Activated T-cell treated with anti-CD3 and anti-CD28 coated beads, Interleukin-2, amount 50 U/mL, for 72 hours (primary cell): ENCODE measurements at regions not wholly inside any gene's neighbourhood (a gene's known extent, or its start where the extent isn't known, plus 50 kb on each side); places are given as distances from the start of the nearest gene placed in this dataset.
"Not testable (repeated sequence)": the region's sequence is repeated elsewhere in the genome, so short reads cannot be mapped to it uniquely, and the experiment has no call there.

Experiments
- ATAC-seq, 2 donors: fragments of 150-1000 bp; cut with Tn5 transposase; replicated peaks in 1 of 2; 2 replicates each; pipeline ENCODE4 v1.10.0; 2021; ENCODE audit warnings: moderate library complexity in 2 of 2, mild to moderate bottlenecking in 1 of 2
- DNase-seq, 2 donors: peaks; one replicate each; pipeline ENCODE4 v3.0.0; 2021 to 2022; ENCODE audit warnings: mixed read lengths in 1 of 2
- H3K27ac Mint-ChIP-seq: one replicate; pipeline ENCODE4 v1.8.0; 2022; ENCODE audit warnings: mild to moderate bottlenecking, moderate library complexity, mixed read lengths
- H3K27me3 Mint-ChIP-seq: one replicate; pipeline ENCODE4 v1.8.0; 2022; ENCODE audit warnings: low read depth, mixed read lengths
- H3K36me3 Mint-ChIP-seq, 2 donors: one replicate each; pipeline ENCODE4 v1.8.0; 2022; ENCODE audit warnings: mixed read lengths in 2 of 2, mild to moderate bottlenecking in 1 of 2; ENCODE audit not compliant: insufficient read depth in 2 of 2
- H3K4me1 Mint-ChIP-seq: one replicate; pipeline ENCODE4 v1.8.0; 2022; ENCODE audit warnings: low read depth, mixed read lengths
- H3K4me3 Mint-ChIP-seq, 2 donors: one replicate each; pipeline ENCODE4 v1.8.0; 2022; ENCODE audit warnings: mild to moderate bottlenecking in 2 of 2, mixed read lengths in 2 of 2, moderate library complexity in 2 of 2
- H3K9me3 Mint-ChIP-seq, 2 donors: one replicate each; pipeline ENCODE4 v1.8.0; 2022; ENCODE audit warnings: mixed read lengths in 2 of 2

DNA sequence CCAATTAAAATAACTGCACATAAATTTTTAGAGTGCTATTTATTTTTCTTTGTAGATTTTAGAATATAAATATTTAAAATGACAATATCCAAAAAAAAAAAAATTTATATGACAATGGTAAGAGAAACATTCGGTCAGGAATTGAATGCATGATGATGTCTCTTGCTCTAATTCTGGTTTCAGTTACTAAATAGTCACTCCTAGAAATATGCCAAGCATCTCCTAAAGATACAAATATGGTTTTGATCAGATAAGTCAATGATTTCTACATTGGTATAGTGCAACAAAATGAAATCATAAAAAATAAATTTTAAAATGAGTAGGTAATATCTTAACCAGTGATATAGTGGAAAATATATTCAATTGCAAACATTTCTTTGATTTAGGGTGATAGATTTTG, 95.9 kb upstream of the ACKR3 start:
- DNase-seq = no peak
- Mint-ChIP-seq H3K9me3 (peaks cover 2 to 4% of the 10 kb centered on the region in 2 donors), H3K27me3 (peaks cover 20% of the 10 kb centered on the region), H3K4me3 (no peak overlapping the region), H3K27ac (no peak overlapping the region), H3K4me1 (no peaks in the 10 kb centered on the region), H3K36me3 (peaks cover 0 to 2% of the 10 kb centered on the region in 2 donors)
- ATAC-seq = no peak

DNA sequence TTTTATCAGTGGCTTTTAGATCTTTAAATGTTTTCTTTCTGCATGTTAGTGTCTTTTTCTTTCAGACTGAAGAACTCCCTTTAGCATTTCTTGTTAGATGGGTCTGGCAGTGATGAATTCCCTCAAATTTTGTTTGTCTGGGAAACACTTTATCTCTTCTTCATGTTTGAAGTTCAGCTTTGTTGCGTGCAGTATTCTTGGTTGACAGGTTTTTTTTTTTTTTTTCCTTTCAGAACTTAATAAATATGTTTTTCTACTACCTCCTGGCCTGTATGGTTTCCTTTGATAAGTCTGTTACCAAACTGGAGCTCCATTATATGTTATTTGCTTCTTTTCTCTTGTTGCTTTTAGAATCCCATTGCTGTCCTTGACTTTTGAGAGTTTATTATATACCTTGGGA, 89.8 kb upstream of the ACKR3 start:
- Mint-ChIP-seq H3K9me3 (peaks cover 9 to 19% of the 10 kb centered on the region in 2 donors), H3K4me1 (no peaks in the 10 kb centered on the region), H3K36me3 (peaks cover 4 to 10% of the 10 kb centered on the region in 2 donors), H3K27ac (no peak overlapping the region), H3K4me3 (no peak overlapping the region), H3K27me3 (peaks cover 20% of the 10 kb centered on the region)
- ATAC-seq (no peak), DNase-seq (no peak)

DNA sequence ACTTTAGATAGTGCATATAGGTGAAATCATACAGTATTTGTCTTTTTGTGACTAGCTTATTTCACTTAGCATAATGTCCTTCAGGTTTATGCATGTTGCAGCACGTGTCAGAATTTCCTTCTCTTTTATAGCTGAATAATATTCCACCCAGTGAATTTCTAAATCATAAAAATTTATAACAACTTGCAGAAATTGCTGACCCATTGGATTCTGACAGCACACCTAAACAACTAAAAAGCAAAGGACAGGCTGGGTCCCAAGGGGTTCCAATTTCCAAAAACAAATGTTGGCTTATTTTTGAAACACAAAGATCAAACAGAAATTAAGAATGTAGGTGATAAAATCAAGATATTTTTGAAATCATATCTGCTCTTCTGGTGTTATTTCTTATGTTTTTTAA, 86.5 kb upstream of the ACKR3 start:
- no peak for DNase-seq
- H3K27me3 Mint-ChIP-seq = no peaks in the 10 kb centered on the region
- no peak overlapping the region for H3K27ac Mint-ChIP-seq
- ATAC-seq = no peak
- H3K4me1 Mint-ChIP-seq = no peaks in the 10 kb centered on the region
- H3K4me3 Mint-ChIP-seq = no peak overlapping the region
- peaks cover 4 to 8% of the 10 kb centered on the region in 2 donors for H3K36me3 Mint-ChIP-seq
- H3K9me3 Mint-ChIP-seq = peaks cover 8 to 15% of the 10 kb centered on the region in 2 donors

DNA sequence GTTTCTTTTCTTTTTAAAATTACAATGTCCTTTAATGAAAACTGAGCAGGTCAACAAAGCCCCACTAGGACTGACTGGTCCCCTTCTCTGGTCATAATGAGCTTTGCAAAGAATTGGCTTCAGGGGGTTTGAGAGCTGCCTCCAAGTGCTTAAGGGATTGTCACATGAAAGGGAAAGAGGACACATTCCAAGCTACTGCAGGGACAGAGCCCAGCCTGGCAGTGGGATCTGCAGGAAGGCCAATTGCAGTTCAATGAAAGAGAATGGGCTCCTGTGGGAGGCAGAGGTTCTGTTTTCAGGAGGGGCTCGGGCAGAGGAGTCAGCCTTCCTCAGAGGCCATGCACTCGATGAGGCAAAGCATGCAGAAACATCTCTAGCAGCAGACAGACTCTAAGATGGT, 84.1 kb upstream of the ACKR3 start:
- H3K4me3 Mint-ChIP-seq = no peak overlapping the region
- no peaks in the 10 kb centered on the region for H3K27me3 Mint-ChIP-seq
- no peaks in the 10 kb centered on the region for H3K4me1 Mint-ChIP-seq
- DNase-seq (no peak), ATAC-seq (no peak)
- H3K27ac Mint-ChIP-seq = no peak overlapping the region
- H3K9me3 Mint-ChIP-seq = peaks cover 0 to 6% of the 10 kb centered on the region in 2 donors
- H3K36me3 Mint-ChIP-seq = peaks cover 0 to 2% of the 10 kb centered on the region in 2 donors

DNA sequence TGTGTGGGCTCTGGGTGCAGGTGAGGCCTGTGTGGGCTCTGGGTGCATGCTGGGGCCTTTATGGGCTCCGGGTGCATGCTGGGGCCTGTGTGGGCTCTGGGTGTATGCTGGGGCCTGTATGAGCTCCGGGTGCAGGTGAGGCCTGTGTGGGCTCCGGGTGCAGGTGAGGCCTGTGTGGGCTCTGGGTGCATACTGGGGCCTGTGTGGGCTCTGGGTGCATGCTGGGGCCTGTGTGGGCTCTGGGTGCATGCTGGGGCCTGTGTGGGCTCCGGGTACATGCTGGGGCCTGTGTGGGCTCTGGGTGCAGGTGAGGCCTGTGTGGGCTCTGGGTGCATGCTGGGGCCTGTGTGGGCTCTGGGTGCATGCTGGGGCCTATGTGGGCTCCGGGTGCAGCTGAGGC, 80.5 kb upstream of the ACKR3 start:
- H3K4me3 Mint-ChIP-seq, H3K9me3 Mint-ChIP-seq, H3K27ac Mint-ChIP-seq, ATAC-seq, H3K36me3 Mint-ChIP-seq, H3K4me1 Mint-ChIP-seq, H3K27me3 Mint-ChIP-seq, DNase-seq: not testable (repeated sequence)

DNA sequence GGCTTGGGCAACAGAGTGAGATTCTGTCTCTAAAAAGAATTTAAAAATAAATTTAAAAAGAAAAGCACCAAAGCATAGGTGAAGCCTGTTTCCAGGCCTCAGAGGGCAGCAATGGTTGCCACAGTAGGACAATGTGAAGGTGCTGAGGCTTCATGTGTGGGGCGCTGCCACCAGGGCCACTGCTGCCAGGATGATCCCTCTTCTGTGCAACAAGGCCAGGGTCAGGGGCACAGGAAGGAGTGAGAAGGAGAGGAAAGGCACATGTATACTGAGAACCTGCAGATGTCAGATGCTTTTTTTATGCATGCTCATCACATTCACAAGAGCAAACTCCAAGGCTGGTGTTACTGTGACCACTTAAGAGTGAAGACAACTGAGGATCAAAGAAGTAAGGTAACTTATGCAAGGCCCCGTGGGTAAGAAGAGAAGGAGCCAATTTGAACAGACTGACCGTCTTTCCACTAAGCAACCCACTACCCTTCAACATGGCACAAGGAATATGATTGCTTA, 79.7 kb upstream of the ACKR3 start:
- Mint-ChIP-seq H3K27me3 (no peaks in the 10 kb centered on the region), H3K27ac (no peak overlapping the region), H3K4me3 (no peak overlapping the region), H3K36me3 (no peaks in the 10 kb centered on the region), H3K9me3 (peaks cover 1 to 2% of the 10 kb centered on the region in 2 donors), H3K4me1 (no peaks in the 10 kb centered on the region)
- no peak for ATAC-seq
- DNase-seq = no peak

DNA sequence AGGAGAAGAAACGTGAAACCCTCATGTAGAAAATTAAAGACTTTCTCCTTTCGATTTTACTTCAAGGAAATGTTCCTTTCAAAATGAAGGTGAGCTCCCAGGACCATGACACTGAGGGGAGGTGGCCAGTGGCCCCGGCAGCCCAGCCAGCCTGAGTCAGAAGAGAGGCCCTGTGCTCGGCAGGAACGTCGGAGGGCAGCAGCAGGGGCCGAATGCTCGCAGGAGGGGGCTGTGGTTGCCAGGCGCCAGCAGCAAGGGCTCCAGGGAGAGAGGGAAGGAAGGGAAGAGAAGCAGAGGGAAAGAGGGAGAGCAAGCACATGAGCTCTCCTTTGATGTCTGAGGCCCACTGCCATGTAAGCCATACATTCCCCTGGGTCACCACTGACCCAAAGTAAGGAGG, 73.3 kb upstream of the ACKR3 start:
- no peaks in the 10 kb centered on the region for H3K36me3 Mint-ChIP-seq
- H3K4me3 Mint-ChIP-seq = no peak overlapping the region
- H3K27me3 Mint-ChIP-seq = peaks cover 9% of the 10 kb centered on the region
- no peak for ATAC-seq
- H3K27ac Mint-ChIP-seq = no peak overlapping the region
- no peaks in the 10 kb centered on the region for H3K4me1 Mint-ChIP-seq
- H3K9me3 Mint-ChIP-seq = peaks cover 1 to 2% of the 10 kb centered on the region in 2 donors
- DNase-seq = no peak

DNA sequence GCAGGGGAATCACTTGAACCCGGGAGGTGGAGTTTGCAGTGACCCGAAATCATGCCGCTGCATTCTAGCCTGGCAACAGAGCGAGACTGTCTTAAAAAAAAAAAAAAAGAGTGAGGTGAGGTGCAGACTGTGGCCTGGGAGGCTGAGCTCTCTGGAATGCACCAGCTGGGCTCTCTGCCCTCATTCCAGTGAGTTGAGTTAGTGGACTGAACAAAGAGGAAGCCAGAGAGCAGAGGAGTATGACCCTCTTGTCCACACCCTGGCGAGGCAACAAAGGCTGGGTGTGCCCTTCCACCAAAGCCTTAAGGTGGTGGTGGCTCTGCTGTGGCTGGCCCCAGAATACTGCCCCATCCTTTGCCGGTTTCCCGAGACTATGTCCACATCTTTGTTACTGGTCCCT, 71.3 kb upstream of the ACKR3 start:
- no peaks in the 10 kb centered on the region for H3K9me3 Mint-ChIP-seq
- DNase-seq = no peak
- ATAC-seq = no peak
- H3K27ac Mint-ChIP-seq = no peak overlapping the region
- H3K4me1 Mint-ChIP-seq = no peaks in the 10 kb centered on the region
- H3K36me3 Mint-ChIP-seq = no peaks in the 10 kb centered on the region
- H3K4me3 Mint-ChIP-seq = no peak overlapping the region
- peaks cover 9% of the 10 kb centered on the region for H3K27me3 Mint-ChIP-seq

DNA sequence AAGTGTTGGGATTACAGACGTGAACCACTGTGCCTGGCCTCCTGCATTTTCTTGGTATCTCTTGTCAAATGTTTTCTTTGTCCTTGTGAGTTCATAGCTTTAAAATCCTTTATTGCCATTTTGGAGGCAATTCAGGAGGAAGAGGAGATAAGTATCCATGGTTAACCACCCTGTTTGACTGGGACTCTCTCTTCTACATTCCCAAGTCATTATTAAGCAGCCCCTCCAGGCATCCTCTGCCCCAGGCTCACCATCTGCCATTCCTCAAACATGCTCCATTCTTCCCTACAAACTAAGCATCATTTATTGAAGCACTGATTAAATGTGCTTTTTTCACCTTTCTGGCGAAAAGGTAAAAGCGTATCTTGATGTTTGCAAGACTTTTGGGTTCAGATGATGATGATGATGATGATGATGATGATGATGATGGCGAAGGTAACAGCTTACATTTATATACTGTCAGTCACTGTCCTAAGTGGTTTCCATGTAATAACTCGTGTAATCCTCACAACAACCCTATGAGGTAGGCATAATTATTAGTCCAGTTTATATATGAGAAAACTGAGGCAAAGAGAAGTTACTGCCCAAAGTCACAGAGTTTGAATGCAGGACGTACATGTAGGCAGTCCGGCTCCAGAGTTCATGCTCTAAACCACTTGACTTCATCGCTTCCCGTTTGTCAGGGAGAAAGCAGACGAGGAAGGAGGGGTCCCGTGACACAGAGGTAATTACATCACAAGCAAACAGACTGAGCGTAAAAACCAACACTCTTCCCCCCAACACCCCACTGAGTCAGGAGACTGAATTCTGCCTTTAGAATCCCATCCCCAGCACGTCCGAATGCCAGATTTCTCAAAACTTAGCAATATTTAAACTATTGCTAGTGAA, 69.7 kb upstream of the ACKR3 start:
- H3K27ac Mint-ChIP-seq = no peak overlapping the region
- no peaks in the 10 kb centered on the region for H3K36me3 Mint-ChIP-seq
- no peak for ATAC-seq

DNA sequence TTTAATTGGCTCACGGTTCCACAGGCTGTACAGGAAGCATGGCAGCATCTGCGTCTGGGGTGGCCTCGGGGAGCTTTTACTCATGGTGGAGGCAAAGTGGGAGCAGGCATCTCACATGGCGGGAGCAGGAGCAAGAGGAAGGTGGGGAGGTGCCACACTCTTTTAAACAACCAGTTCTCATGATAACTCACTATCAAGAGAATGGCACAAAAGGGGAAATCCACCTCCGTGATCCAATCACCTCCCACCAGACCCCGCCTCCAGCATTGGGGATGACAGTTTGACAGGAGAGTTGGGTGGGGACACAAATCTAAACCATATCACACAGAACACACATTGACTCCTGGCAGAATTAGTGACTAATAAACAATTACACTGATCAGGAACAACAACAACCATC, 68.6 kb upstream of the ACKR3 start:
- Mint-ChIP-seq H3K4me1 (no peaks in the 10 kb centered on the region), H3K36me3 (peaks cover 4% of the 10 kb centered on the region in 2 donors), H3K27ac (no peak overlapping the region), H3K27me3 (peaks cover 26% of the 10 kb centered on the region), H3K9me3 (peaks cover 2 to 4% of the 10 kb centered on the region in 2 donors), H3K4me3 (no peak overlapping the region)
- DNase-seq (no peak), ATAC-seq (no peak)

More for the DNA sequence above, 69.7 kb upstream of the ACKR3 start:
- no peak for DNase-seq
- no peaks in the 10 kb centered on the region for H3K9me3 Mint-ChIP-seq
- H3K27me3 Mint-ChIP-seq = peaks cover 18% of the 10 kb centered on the region
- H3K4me1 Mint-ChIP-seq = no peaks in the 10 kb centered on the region
- H3K4me3 Mint-ChIP-seq = no peak overlapping the region

DNA sequence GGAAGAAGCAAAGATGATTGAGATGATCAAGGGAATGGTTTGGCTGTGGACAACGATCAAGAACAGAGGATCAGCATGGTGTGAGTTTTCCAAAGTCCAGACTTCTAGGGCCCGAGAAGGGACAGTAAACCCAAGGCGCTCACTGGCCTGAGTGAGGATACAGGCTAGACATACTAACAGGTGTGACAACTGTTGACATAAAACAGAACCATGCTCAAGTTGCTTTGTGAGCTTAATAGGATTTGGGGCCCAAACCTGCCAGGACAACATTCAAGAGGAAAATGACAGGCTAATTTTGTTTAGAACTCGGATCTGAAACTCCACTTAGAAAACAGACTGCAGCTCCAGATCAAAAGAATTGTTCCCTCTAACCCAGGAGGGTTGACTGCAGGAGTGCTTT, 68.1 kb upstream of the ACKR3 start:
- Mint-ChIP-seq H3K9me3 (peaks cover 2 to 4% of the 10 kb centered on the region in 2 donors), H3K4me1 (peaks cover 3% of the 10 kb centered on the region), H3K4me3 (no peak overlapping the region), H3K27ac (no peak overlapping the region), H3K36me3 (peaks cover 4% of the 10 kb centered on the region in 2 donors), H3K27me3 (peaks cover 31% of the 10 kb centered on the region)
- no peak for ATAC-seq
- DNase-seq = no peak

DNA sequence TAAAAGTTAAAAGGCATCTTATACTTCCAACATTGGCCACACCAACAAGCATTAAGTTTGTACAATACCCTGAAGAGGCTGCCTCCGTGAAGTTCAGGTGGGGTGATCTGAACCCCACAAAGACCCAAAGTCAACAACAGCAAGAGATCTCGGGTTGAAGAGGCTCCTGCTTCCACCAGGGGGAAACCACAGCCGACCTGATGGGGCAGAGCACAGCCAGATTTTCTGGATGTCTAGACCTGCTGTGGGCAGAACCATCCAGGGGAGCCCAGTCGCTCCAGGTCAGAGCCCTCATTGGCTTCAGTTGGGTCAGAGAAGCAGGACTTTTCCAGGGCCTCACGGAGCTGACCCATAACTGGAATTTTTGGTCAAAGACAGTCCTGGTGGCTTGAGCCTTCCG, 66.5 kb upstream of the ACKR3 start:
- H3K4me1 Mint-ChIP-seq = peaks cover 10% of the 10 kb centered on the region
- H3K9me3 Mint-ChIP-seq = peaks cover 2 to 4% of the 10 kb centered on the region in 2 donors
- peaks cover 37% of the 10 kb centered on the region for H3K27me3 Mint-ChIP-seq
- H3K4me3 Mint-ChIP-seq = no peak overlapping the region
- H3K36me3 Mint-ChIP-seq = peaks cover 4% of the 10 kb centered on the region in 2 donors
- DNase-seq (no peak), ATAC-seq (no peak)
- no peak overlapping the region for H3K27ac Mint-ChIP-seq

DNA sequence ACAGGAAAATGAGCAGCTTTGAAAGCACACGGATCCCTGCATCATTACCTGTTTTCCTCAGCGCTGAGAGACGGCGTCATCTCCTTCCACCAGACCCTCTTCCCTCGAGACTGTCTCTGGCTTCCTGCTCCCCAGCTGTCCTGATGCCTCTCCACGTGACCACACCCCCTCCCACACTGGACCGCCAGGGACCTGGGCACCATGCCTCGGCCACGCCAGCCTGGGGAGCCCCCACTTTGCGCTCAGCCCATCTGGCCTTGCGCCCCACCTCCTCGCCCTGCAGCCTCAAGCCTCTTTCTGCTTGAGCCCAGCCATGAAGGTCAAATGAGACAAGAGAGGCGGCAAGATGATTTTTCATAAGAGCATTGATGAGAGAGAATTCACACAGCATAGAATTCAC, 66.0 kb upstream of the ACKR3 start:
- Mint-ChIP-seq H3K4me3 (no peak overlapping the region), H3K4me1 (peaks cover 10% of the 10 kb centered on the region), H3K9me3 (peaks cover 2 to 4% of the 10 kb centered on the region in 2 donors), H3K27ac (no peak overlapping the region), H3K27me3 (peaks cover 42% of the 10 kb centered on the region), H3K36me3 (peaks cover 4% of the 10 kb centered on the region in 2 donors)
- ATAC-seq = no peak
- no peak for DNase-seq

DNA sequence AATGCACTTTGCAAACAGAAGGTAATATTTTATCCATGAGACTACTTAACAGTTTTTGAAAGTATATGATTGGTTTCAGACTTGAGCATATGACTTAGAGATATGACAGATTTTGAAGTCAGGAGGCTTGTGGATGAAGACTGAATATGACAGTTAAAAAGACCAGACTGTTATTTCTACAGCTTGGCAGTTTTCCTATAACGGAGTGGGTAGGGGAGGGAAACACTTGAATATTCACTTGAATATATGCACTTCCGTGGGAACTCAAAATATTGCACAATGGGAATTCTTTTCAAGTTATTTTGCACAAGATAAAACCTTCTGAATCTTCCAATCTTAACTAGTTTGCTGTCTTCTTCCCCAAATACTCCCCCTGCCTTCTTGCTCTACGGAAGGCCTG, 64.6 kb upstream of the ACKR3 start:
- DNase-seq (no peak), ATAC-seq (no peak)
- Mint-ChIP-seq H3K36me3 (peaks cover 4% of the 10 kb centered on the region in 2 donors), H3K4me1 (peaks cover 16% of the 10 kb centered on the region), H3K9me3 (peaks cover 2 to 4% of the 10 kb centered on the region in 2 donors), H3K27ac (no peak overlapping the region), H3K27me3 (peaks cover 44% of the 10 kb centered on the region), H3K4me3 (no peak overlapping the region)
